Thyroid gland (tissue), 4 donors: ENCODE measurements at regions not wholly inside any gene's neighbourhood (a gene's known extent, or its start where the extent isn't known, plus 50 kb on each side); places are given as distances from the start of the nearest gene placed in this dataset.

ENCODE experiments used
- CTCF ChIP-seq, 6 experiments: fragments of 200-600 bp in 3 of 6; fragments of 450-650 bp in 3 of 6; sonication (generic) in 3 of 6; IDR thresholded peaks; one replicate each; pipeline ENCODE4 v1.5.1; 2016 to 2019; ENCODE audit warnings: antibody characterized with exemption in 6 of 6, mild to moderate bottlenecking in 2 of 6, inconsistent platforms in 1 of 6, moderate library complexity in 1 of 6
- POLR2A ChIP-seq, 2 donors: fragments of 450-650 bp; IDR thresholded peaks; one replicate each; pipeline ENCODE4 v1.6.1; 2017; ENCODE audit warnings: antibody characterized with exemption in 2 of 2, mild to moderate bottlenecking in 2 of 2, moderate library complexity in 1 of 2

GRCh38 chr13:95474992-95475391 is 77.5 kb upstream of the CLDN10 start:
- TF ChIP-seq POLR2A (IDR thresholded peaks at IDR 0.05) (no peak), CTCF (IDR thresholded peaks at IDR 0.05) (no peak)
